Thoracic aorta (tissue), 2 donors: ENCODE measurements at regions not wholly inside any gene's neighbourhood (a gene's known extent, or its start where the extent isn't known, plus 50 kb on each side); places are given as distances from the start of the nearest gene placed in this dataset.
A peak's percentile ranks its signal among the peaks of the same experiment; 100 is the strongest.
"Not testable (repeated sequence)": the region's sequence is repeated elsewhere in the genome, so short reads cannot be mapped to it uniquely, and the experiment has no call there.

ENCODE experiments used
- ATAC-seq: fragments of 150-250 bp; one replicate; pipeline ENCODE4 v1.8.0; 2017; ENCODE audit warnings: low read depth; ENCODE audit not compliant: insufficient number of reproducible peaks, low FRiP score
- DNase-seq: peaks from one replicate; pipeline ENCODE4 v3.0.0-alpha.2; 2020; ENCODE audit warnings: low spot score
- H3K27ac ChIP-seq, 2 donors: fragments of 200-600 bp; sonication (generic); 1 replicate in 1 of 2; 2 replicates in 1 of 2; pipeline ENCODE4 v1.5.1; 2016; ENCODE audit warnings: mild to moderate bottlenecking in 2 of 2, moderate library complexity in 2 of 2
- H3K27me3 ChIP-seq: fragments of 200-600 bp; sonication (generic); replicated peaks from 2 replicates; pipeline ENCODE4 v1.6.0; 2016; ENCODE audit warnings: mild to moderate bottlenecking; ENCODE audit not compliant: insufficient read depth
- H3K36me3 ChIP-seq: fragments of 200-600 bp; sonication (generic); one replicate; pipeline ENCODE4 v1.5.1; 2016
- H3K4me1 ChIP-seq, 2 donors: fragments of 200-600 bp; sonication (generic); 1 replicate in 1 of 2; 2 replicates in 1 of 2; pipeline versions ENCODE4 v1.5.1 to v1.6.0; 2016; ENCODE audit warnings: low read depth in 2 of 2, mild to moderate bottlenecking in 1 of 2; ENCODE audit not compliant: control insufficient read depth in 1 of 2
- H3K4me3 ChIP-seq: fragments of 200-600 bp; sonication (generic); 2 replicates; pipeline ENCODE4 v1.5.1; 2016; ENCODE audit warnings: mild to moderate bottlenecking
- H3K9me3 ChIP-seq: fragments of 200-600 bp; sonication (generic); 2 replicates; pipeline ENCODE4 v1.5.1; 2016
- CTCF ChIP-seq: fragments of 200-600 bp; sonication (generic); IDR thresholded peaks from one replicate; pipeline ENCODE4 v1.5.1; 2019; ENCODE audit warnings: antibody characterized with exemption

GRCh38 chr17:5980941-5981340 is 89.2 kb upstream of the WSCD1 start:
- no peaks in the 10 kb centered on the region for H3K9me3 ChIP-seq
- no peak for DNase-seq
- no peak for TF ChIP-seq CTCF

GRCh38 chr17:5986644-5987043 is 83.5 kb upstream of the WSCD1 start:
- Histone ChIP-seq H3K4me1 (no peaks in the 10 kb centered on the region), H3K27ac (no peak overlapping the region), H3K4me3 (no peak overlapping the region), H3K27me3 (no peaks in the 10 kb centered on the region), H3K36me3 (no peaks in the 10 kb centered on the region), H3K9me3 (no peaks in the 10 kb centered on the region)
- TF ChIP-seq CTCF: no peak
- DNase-seq: no peak
- no peak for ATAC-seq

More at GRCh38 chr17:5980941-5981340, 89.2 kb upstream of the WSCD1 start:
- no peak overlapping the region for H3K4me3 ChIP-seq
- H3K36me3 ChIP-seq: no peaks in the 10 kb centered on the region
- H3K4me1 ChIP-seq: no peaks in the 10 kb centered on the region
- no peaks in the 10 kb centered on the region for H3K27me3 ChIP-seq
- H3K27ac ChIP-seq: no peak overlapping the region
- no peak for ATAC-seq

- Histone ChIP-seq H3K4me1 (peaks cover 20 to 28% of the 10 kb centered on the region in 2 donors), H3K4me3 (no peak overlapping the region), H3K27ac (no peak overlapping the region), H3K27me3 (no peaks in the 10 kb centered on the region), H3K9me3 (no peaks in the 10 kb centered on the region), H3K36me3 (no peaks in the 10 kb centered on the region)
- no peak for DNase-seq
- no peak for ATAC-seq
- no peak for TF ChIP-seq CTCF
Observed at GRCh38 chr17:6000426-6000825, 69.8 kb upstream of the WSCD1 start.

GRCh38 chr17:6003221-6003620 is 67.0 kb upstream of the WSCD1 start:
- Histone ChIP-seq H3K4me1 (peaks cover 20 to 28% of the 10 kb centered on the region in 2 donors), H3K27ac (peak overlapping the region; percentile 77 to 84)
- not testable (repeated sequence) for H3K4me3 ChIP-seq, H3K9me3 ChIP-seq, H3K27me3 ChIP-seq, H3K36me3 ChIP-seq, DNase-seq
- peak; percentile 94 for ATAC-seq

- ATAC-seq: no peak
- no peaks in the 10 kb centered on the region for H3K9me3 ChIP-seq
- H3K27me3 ChIP-seq: no peaks in the 10 kb centered on the region
- peaks cover 20 to 28% of the 10 kb centered on the region in 2 donors for H3K4me1 ChIP-seq
- no peaks in the 10 kb centered on the region for H3K36me3 ChIP-seq
- no peak for DNase-seq
- H3K27ac ChIP-seq: no peak overlapping the region
- H3K4me3 ChIP-seq: no peak overlapping the region
- TF ChIP-seq CTCF: no peak
Observed at GRCh38 chr17:6005939-6006338, 64.2 kb upstream of the WSCD1 start.

GRCh38 chr17:6011206-6011605 is 59.0 kb upstream of the WSCD1 start:
- TF ChIP-seq CTCF: no peak
- Histone ChIP-seq H3K27ac (no peak overlapping the region), H3K27me3 (no peaks in the 10 kb centered on the region), H3K9me3 (no peaks in the 10 kb centered on the region), H3K4me3 (no peak overlapping the region), H3K36me3 (no peaks in the 10 kb centered on the region), H3K4me1 (no peaks in the 10 kb centered on the region)
- ATAC-seq (no peak), DNase-seq (no peak)
